ENCODE measurements at regions not wholly inside any gene's neighbourhood (a gene's known extent, or its start where the extent isn't known, plus 50 kb on each side); places are given as distances from the start of the nearest gene placed in this dataset.

DNA sequence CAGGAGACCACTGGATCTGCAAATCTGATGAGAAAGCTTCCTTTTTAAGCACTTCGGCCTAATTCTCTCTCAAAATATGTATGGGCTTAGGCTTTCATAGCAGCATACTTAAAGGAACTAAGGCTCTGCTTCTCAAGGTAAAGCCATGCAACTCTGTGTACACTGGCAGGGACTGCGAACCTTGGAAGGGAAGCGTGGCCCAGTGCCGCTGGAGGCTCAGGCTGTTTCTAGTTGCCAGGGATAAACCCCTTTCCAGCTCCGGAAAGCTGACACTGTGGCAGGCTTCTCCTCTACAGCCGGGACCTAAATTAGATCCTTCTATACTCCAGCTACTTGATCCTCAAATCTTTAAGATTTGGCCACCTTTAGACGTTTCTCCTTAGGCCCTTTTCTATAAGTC is 1091.3 kb upstream of the TENM3 start:
- no peaks in the 10 kb centered on the region for H3K4me1 ChIP-seq (ENCODE audit: control insufficient read depth, insufficient read depth, low read length)
- H3K36me3 ChIP-seq (ENCODE audit: control insufficient read depth, insufficient read depth, low read length) = no peaks in the 10 kb centered on the region
- no peak overlapping the region for H3K4me3 ChIP-seq (ENCODE audit: low read length)
- no peak overlapping the region for H3K9ac ChIP-seq (ENCODE audit: low read length)
- H3K27ac ChIP-seq (ENCODE audit: low read depth, low read length) = no peak overlapping the region
- no peaks in the 10 kb centered on the region for H3K27me3 ChIP-seq (ENCODE audit: control insufficient read depth, insufficient read depth, low read length)

DNA sequence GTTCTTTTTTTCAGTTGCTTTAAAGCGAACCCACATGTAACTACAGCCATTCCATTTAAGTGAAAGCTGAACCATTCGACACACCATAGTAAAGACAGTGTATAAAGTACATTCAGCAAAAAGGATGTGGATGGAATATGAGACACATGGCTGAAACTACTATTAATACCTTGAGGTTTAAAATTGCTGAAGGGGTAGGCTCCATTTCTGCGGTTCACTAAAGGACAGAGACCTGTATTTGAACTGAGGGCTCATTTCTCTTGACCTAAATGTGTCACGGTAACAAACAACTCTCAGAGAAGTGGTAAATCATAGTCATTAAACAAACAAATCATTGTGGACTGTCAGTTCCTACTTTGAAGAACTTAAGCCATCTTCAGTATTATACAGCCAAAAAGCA is 1085.6 kb upstream of the TENM3 start:
- no peak overlapping the region for H3K4me3 ChIP-seq (ENCODE audit: low read length)
- H3K9ac ChIP-seq (ENCODE audit: low read length) = no peak overlapping the region
- no peaks in the 10 kb centered on the region for H3K36me3 ChIP-seq (ENCODE audit: control insufficient read depth, insufficient read depth, low read length)
- H3K4me1 ChIP-seq (ENCODE audit: control insufficient read depth, insufficient read depth, low read length) = no peaks in the 10 kb centered on the region
- H3K27me3 ChIP-seq (ENCODE audit: control insufficient read depth, insufficient read depth, low read length) = no peaks in the 10 kb centered on the region
- no peak overlapping the region for H3K27ac ChIP-seq (ENCODE audit: low read depth, low read length)

DNA sequence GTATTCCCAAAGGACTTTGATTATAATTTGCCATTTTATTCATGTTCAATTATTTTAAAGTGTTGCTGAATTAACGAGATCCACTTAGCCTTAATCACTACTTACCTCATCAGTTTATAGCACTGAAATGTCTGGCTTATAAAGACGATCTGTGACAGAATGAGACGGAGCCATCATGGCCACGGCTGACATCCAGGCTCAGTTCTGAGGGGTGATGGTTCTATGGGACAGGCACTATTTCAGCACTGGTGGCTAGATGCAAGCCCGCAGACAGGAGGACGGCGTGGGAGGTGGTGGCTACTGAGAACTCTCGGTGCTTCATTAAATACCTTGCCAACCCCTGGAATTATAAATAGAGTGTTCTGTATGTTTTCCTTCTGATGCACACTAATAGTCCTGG is 1084.2 kb upstream of the TENM3 start:
- Histone ChIP-seq H3K4me1 (ENCODE audit: control insufficient read depth, insufficient read depth, low read length) (no peaks in the 10 kb centered on the region), H3K27ac (ENCODE audit: low read depth, low read length) (no peak overlapping the region), H3K27me3 (ENCODE audit: control insufficient read depth, insufficient read depth, low read length) (no peaks in the 10 kb centered on the region), H3K4me3 (ENCODE audit: low read length) (no peak overlapping the region), H3K36me3 (ENCODE audit: control insufficient read depth, insufficient read depth, low read length) (no peaks in the 10 kb centered on the region), H3K9ac (ENCODE audit: low read length) (no peak overlapping the region)

DNA sequence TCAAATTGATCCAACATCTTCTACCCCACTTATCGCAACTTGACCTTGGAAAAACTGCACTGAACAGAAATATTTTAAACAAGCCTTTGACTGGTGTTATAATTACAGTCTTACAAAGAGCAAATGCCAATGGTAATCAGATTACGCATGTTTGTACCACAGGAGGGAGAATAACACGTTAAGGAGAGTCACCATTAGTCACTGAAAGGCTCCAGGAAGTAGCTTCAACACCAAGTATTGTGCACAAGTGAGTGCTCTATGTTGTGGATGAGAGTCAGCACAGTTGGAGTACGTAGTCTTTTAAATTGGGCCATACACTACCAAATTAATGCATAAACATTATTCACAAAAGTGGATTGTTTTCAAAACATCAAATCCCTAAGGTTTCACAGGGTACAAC is 1081.5 kb upstream of the TENM3 start:
- Histone ChIP-seq H3K27me3 (ENCODE audit: control insufficient read depth, insufficient read depth, low read length) (no peaks in the 10 kb centered on the region), H3K27ac (ENCODE audit: low read depth, low read length) (no peak overlapping the region), H3K4me1 (ENCODE audit: control insufficient read depth, insufficient read depth, low read length) (no peaks in the 10 kb centered on the region), H3K4me3 (ENCODE audit: low read length) (no peak overlapping the region), H3K36me3 (ENCODE audit: control insufficient read depth, insufficient read depth, low read length) (no peaks in the 10 kb centered on the region), H3K9ac (ENCODE audit: low read length) (no peak overlapping the region)

DNA sequence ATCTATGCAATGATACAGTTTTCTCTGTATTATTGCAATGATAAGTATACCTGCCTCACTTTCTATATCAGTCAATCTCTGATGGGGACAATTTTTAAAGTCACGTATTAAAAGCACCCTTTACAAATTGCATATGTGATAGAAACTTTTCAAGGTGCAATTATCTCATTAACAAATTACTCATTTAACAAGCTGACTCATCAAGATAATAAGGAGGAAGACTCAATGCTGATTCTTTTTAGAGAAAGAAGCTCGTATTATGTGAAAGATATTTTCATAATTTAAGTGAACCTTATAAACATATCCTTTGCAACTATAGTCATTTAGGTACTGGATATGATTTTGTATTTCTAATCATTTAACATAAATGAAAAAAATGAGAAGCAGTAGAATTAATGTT is 1080.9 kb upstream of the TENM3 start:
- Histone ChIP-seq H3K4me1 (ENCODE audit: control insufficient read depth, insufficient read depth, low read length) (no peaks in the 10 kb centered on the region), H3K9ac (ENCODE audit: low read length) (no peak overlapping the region), H3K27ac (ENCODE audit: low read depth, low read length) (no peak overlapping the region), H3K36me3 (ENCODE audit: control insufficient read depth, insufficient read depth, low read length) (no peaks in the 10 kb centered on the region), H3K27me3 (ENCODE audit: control insufficient read depth, insufficient read depth, low read length) (no peaks in the 10 kb centered on the region), H3K4me3 (ENCODE audit: low read length) (no peak overlapping the region)

DNA sequence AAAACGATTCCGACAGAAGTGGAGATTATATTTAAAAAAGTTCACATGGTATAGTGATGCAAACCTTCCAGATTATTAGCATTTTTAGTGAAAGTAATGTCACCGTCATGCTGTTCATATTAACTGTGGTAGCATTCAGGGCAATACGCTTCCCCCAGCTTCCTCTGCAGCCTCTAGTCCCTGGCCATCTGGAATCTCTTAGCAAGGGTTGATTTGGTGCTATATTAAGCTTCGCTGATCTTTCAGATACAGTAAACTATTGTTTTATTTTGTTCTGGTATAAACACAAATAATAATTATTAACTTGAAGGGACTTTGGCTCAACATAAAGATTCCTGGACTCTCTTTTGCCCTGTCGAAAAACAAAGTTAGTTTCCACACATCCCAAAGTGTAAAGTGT is 1080.5 kb upstream of the TENM3 start:
- H3K36me3 ChIP-seq (ENCODE audit: control insufficient read depth, insufficient read depth, low read length) = no peaks in the 10 kb centered on the region
- no peaks in the 10 kb centered on the region for H3K4me1 ChIP-seq (ENCODE audit: control insufficient read depth, insufficient read depth, low read length)
- no peak overlapping the region for H3K27ac ChIP-seq (ENCODE audit: low read depth, low read length)
- no peaks in the 10 kb centered on the region for H3K27me3 ChIP-seq (ENCODE audit: control insufficient read depth, insufficient read depth, low read length)
- no peak overlapping the region for H3K9ac ChIP-seq (ENCODE audit: low read length)
- no peak overlapping the region for H3K4me3 ChIP-seq (ENCODE audit: low read length)

DNA sequence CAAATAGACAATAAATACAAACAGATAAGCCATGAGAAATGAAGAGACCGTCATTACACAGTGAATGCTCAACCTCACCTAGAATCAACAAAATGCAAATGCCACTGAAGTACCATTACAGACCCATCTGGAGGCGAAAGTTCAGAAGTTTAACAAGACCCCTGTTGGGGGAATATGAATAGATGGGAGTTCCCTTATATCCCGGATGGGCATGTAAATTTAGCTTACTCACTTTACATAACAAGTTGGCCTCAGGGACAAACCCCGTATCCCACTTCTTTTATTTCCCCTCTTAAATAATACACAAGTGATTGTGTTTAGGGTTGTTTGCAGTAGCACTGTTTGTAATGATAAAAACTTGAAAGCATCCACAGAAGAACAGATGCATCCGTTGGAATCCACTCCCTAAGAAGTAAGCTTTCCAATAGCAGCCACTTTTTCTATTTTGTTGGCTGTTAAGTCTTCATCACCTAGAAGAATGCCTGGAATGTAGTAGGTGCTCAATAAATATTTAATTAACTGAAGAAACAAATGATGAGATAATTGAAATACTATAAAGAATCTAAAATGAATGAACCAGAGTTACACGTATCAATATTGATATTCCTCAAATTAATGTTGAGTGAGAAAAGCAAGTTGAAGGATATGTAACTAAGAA is 1076.3 kb upstream of the TENM3 start:
- H3K4me3 ChIP-seq (ENCODE audit: low read length) = no peak overlapping the region
- H3K36me3 ChIP-seq (ENCODE audit: control insufficient read depth, insufficient read depth, low read length) = no peaks in the 10 kb centered on the region
- no peaks in the 10 kb centered on the region for H3K4me1 ChIP-seq (ENCODE audit: control insufficient read depth, insufficient read depth, low read length)
- no peaks in the 10 kb centered on the region for H3K27me3 ChIP-seq (ENCODE audit: control insufficient read depth, insufficient read depth, low read length)
- H3K27ac ChIP-seq (ENCODE audit: low read depth, low read length) = no peak overlapping the region
- no peak overlapping the region for H3K9ac ChIP-seq (ENCODE audit: low read length)

DNA sequence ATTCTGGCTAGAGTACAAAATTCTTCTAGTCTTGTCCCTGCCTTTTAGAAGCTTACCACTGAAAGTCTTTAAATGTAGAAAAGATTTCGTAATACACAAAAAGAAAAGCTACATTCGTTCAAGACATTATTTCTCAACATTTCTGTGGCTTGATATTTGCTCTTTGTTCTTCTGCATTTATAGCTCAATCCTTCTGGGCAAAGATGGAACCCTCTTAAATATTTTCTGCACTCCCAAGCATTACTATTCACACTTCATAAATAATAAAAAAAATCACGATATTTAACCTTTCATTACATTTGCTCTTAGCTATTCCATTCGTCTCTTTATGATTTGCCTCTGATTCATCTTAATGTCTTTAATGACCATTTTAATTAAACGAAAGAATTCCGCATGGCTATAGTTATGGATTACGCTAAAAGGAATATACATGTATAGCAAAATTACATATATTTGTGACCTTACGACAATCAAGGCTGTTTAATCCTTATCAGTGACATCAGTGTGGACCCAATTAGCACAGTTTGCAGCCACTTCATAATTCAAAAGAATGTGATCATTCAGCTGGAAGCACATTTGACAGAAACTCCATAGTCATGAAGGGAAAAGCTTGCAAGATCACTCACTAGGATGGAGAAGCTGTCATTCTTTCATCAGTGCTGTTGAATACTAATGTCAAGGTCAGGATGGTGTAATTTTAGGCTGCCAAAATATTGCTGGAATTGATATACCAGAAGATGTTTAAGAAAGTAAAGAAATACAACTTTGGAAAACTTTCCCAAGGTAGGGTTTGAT is 1075.0 kb upstream of the TENM3 start:
- Histone ChIP-seq H3K4me1 (ENCODE audit: control insufficient read depth, insufficient read depth, low read length) (no peaks in the 10 kb centered on the region), H3K4me3 (ENCODE audit: low read length) (no peak overlapping the region), H3K9ac (ENCODE audit: low read length) (no peak overlapping the region), H3K36me3 (ENCODE audit: control insufficient read depth, insufficient read depth, low read length) (no peaks in the 10 kb centered on the region), H3K27ac (ENCODE audit: low read depth, low read length) (no peak overlapping the region), H3K27me3 (ENCODE audit: control insufficient read depth, insufficient read depth, low read length) (no peaks in the 10 kb centered on the region)

DNA sequence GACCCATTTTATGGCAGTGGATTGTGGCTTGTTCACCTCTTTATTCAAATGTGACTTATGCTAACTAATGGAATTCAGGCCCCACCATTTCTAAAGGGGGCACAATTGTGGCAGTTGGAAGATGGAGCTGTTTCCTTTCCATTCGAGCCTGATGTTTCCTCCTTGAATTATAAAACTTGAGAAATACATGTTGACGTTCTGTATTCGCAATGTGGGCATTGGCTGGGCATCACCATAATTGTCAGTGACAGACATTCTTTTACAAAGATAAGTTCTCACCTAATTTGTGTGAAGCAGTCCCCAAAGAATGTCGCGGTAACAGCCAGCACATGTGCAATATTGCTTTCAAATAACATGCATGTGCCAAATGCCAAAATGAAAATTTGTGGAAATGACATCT is 1070.2 kb upstream of the TENM3 start:
- Histone ChIP-seq H3K27ac (ENCODE audit: low read depth, low read length) (no peak overlapping the region), H3K9ac (ENCODE audit: low read length) (no peak overlapping the region), H3K36me3 (ENCODE audit: control insufficient read depth, insufficient read depth, low read length) (no peaks in the 10 kb centered on the region), H3K4me3 (ENCODE audit: low read length) (no peak overlapping the region), H3K27me3 (ENCODE audit: control insufficient read depth, insufficient read depth, low read length) (no peaks in the 10 kb centered on the region), H3K4me1 (ENCODE audit: control insufficient read depth, insufficient read depth, low read length) (no peaks in the 10 kb centered on the region)

DNA sequence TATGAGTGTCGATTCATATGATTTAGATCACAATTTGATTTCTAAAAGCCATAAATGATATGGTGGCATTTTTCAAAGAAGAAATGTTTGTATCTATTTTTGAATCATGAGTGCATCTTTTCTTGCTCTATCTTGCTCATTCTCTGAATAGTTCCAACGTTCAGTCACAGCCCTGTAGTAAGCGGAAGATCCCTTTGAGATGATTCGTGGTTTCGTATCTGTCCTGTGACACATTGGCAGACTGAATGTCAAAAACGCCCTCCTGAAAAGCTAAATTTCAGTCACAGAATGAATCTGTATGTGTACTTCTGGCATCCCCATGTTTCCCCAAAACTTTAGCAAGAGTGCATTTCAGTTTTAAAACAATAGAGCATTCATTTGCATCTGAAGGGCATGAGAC is 1066.9 kb upstream of the TENM3 start:
- H3K9ac ChIP-seq (ENCODE audit: low read length) = no peak overlapping the region
- no peak overlapping the region for H3K27ac ChIP-seq (ENCODE audit: low read depth, low read length)
- H3K27me3 ChIP-seq (ENCODE audit: control insufficient read depth, insufficient read depth, low read length) = no peaks in the 10 kb centered on the region
- no peaks in the 10 kb centered on the region for H3K36me3 ChIP-seq (ENCODE audit: control insufficient read depth, insufficient read depth, low read length)
- H3K4me1 ChIP-seq (ENCODE audit: control insufficient read depth, insufficient read depth, low read length) = no peaks in the 10 kb centered on the region
- H3K4me3 ChIP-seq (ENCODE audit: low read length) = no peak overlapping the region

DNA sequence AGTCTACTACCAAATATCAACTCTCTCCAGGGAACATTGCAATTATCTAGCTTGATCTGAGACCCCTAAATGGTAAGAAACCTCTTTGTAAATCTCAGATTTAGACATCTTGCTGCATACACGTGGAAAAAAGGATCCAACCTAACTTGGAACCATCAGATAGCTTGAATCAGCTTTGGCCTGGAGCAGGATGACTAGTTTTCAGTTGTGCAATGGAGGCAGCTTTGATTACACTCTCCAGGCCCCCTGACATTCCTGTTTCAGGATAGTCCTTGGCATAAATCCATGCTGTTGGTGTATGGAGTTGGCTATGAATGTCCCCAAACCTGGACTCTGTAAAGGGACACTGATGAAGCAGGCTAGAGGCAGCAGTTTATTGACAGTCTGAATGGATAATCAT is 1061.9 kb upstream of the TENM3 start:
- Histone ChIP-seq H3K27me3 (ENCODE audit: control insufficient read depth, insufficient read depth, low read length) (no peaks in the 10 kb centered on the region), H3K9ac (ENCODE audit: low read length) (no peak overlapping the region), H3K27ac (ENCODE audit: low read depth, low read length) (no peak overlapping the region), H3K4me1 (ENCODE audit: control insufficient read depth, insufficient read depth, low read length) (no peaks in the 10 kb centered on the region), H3K36me3 (ENCODE audit: control insufficient read depth, insufficient read depth, low read length) (no peaks in the 10 kb centered on the region), H3K4me3 (ENCODE audit: low read length) (no peak overlapping the region)

DNA sequence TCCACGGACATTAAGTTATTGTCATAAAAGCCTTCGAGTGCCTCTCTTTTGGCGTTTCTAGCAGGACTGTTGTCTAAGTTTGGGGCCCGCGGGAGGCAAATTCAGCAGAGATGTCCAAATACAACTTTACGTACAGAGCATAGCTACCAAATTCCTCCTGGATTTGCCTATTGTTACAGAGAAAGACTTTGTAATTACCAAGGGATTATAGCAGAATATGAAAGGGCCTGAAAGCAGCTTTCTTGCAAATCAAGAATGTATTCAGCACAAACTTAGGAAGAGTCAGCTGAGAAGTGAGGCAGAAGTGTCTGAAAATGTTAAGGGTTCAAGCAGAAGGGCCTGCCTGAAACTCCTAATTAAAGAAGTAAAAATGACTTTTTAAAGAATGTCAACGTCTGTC is 1053.5 kb upstream of the TENM3 start:
- H3K36me3 ChIP-seq (ENCODE audit: control insufficient read depth, insufficient read depth, low read length) = no peaks in the 10 kb centered on the region
- no peak overlapping the region for H3K9ac ChIP-seq (ENCODE audit: low read length)
- H3K27me3 ChIP-seq (ENCODE audit: control insufficient read depth, insufficient read depth, low read length) = no peaks in the 10 kb centered on the region
- H3K4me1 ChIP-seq (ENCODE audit: control insufficient read depth, insufficient read depth, low read length) = no peaks in the 10 kb centered on the region
- H3K4me3 ChIP-seq (ENCODE audit: low read length) = no peak overlapping the region
- H3K27ac ChIP-seq (ENCODE audit: low read depth, low read length) = no peak overlapping the region
